ENCODE measurements at regions not wholly inside any gene's neighbourhood (a gene's known extent, or its start where the extent isn't known, plus 50 kb on each side); places are given as distances from the start of the nearest gene placed in this dataset.

GRCh38 chr2:5970347-5970746 lies 278.2 kb downstream of the SOX11 start:
- Histone ChIP-seq H3K27ac (ENCODE audit: low read length) (no peak overlapping the region), H3K9me3 (ENCODE audit: low read length) (no peaks in the 10 kb centered on the region), H2AFZ (ENCODE audit: low read depth, low read length) (no peak overlapping the region), H3K9ac (ENCODE audit: low read length) (no peak overlapping the region), H3K27me3 (ENCODE audit: insufficient read depth, low read depth, low read length) (no peaks in the 10 kb centered on the region), H4K20me1 (ENCODE audit: insufficient read depth) (no peaks in the 10 kb centered on the region), H3F3A (ENCODE audit: insufficient read depth, low read length, poor library complexity, severe bottlenecking) (no peaks in the 10 kb centered on the region), H3K79me2 (replicated peaks; ENCODE audit: insufficient read depth, low read length) (no peaks in the 10 kb centered on the region), H3K4me3 (ENCODE audit: low read length) (no peak overlapping the region), H3K36me3 (ENCODE audit: insufficient read depth, low read length) (no peaks in the 10 kb centered on the region), H3K4me2 (ENCODE audit: low read length) (no peak overlapping the region), H3K9me2 (ENCODE audit: insufficient read depth, low read length) (no peaks in the 10 kb centered on the region)
- no peak for TF ChIP-seq RAD21 (conservative IDR thresholded peaks at IDR 0.05)

- no peak overlapping the region for H3K4me2 ChIP-seq (ENCODE audit: low read length)
- H3K9ac ChIP-seq (ENCODE audit: low read length) = no peak overlapping the region
- TF ChIP-seq REST (IDR thresholded peaks at IDR 0.05; ENCODE audit: borderline replicate concordance) = no peak
- TF ChIP-seq EP300 (conservative IDR thresholded peaks at IDR 0.05; ENCODE audit: poor library complexity, severe bottlenecking) = no peak
- TF ChIP-seq POLR2AphosphoS5 (IDR thresholded peaks at IDR 0.05) = no peak
- TF ChIP-seq CTCF (IDR thresholded peaks at IDR 0.05; ENCODE audit: poor library complexity, severe bottlenecking) = no peak
- no peak for TF ChIP-seq RAD21 (conservative IDR thresholded peaks at IDR 0.05)
- no peak for TF ChIP-seq EZH2 (IDR thresholded peaks at IDR 0.05; ENCODE audit: borderline replicate concordance, insufficient read depth, low read length, poor library complexity, severe bottlenecking)
- TF ChIP-seq SMC3 (conservative IDR thresholded peaks at IDR 0.05; ENCODE audit: poor library complexity) = no peak
- no peaks in the 10 kb centered on the region for H3K36me3 ChIP-seq (ENCODE audit: insufficient read depth, low read length)
- no peaks in the 10 kb centered on the region for H4K20me1 ChIP-seq (ENCODE audit: insufficient read depth)
- H3K4me3 ChIP-seq (ENCODE audit: low read length) = no peak overlapping the region
- no peaks in the 10 kb centered on the region for H3K9me2 ChIP-seq (ENCODE audit: insufficient read depth, low read length)
- H2AFZ ChIP-seq (ENCODE audit: low read depth, low read length) = no peak overlapping the region
- H3F3A ChIP-seq (ENCODE audit: insufficient read depth, low read length, poor library complexity, severe bottlenecking) = no peaks in the 10 kb centered on the region
- no peaks in the 10 kb centered on the region for H3K79me2 ChIP-seq (replicated peaks; ENCODE audit: insufficient read depth, low read length)
- H3K27ac ChIP-seq (ENCODE audit: low read length) = no peak overlapping the region
- H3K27me3 ChIP-seq (ENCODE audit: insufficient read depth, low read depth, low read length) = no peaks in the 10 kb centered on the region
- no peaks in the 10 kb centered on the region for H3K9me3 ChIP-seq (ENCODE audit: low read length)
These were observed 282.3 kb downstream of the SOX11 start for GRCh38 chr2:5974477-5974876.

- Histone ChIP-seq H4K20me1 (ENCODE audit: insufficient read depth) (no peaks in the 10 kb centered on the region), H3K9me2 (ENCODE audit: insufficient read depth, low read length) (no peaks in the 10 kb centered on the region), H3K27me3 (ENCODE audit: insufficient read depth, low read depth, low read length) (no peaks in the 10 kb centered on the region), H3K79me2 (replicated peaks; ENCODE audit: insufficient read depth, low read length) (no peaks in the 10 kb centered on the region), H3K4me3 (ENCODE audit: low read length) (no peak overlapping the region), H3K4me2 (ENCODE audit: low read length) (no peak overlapping the region), H3K9me3 (ENCODE audit: low read length) (no peaks in the 10 kb centered on the region), H3K27ac (ENCODE audit: low read length) (no peak overlapping the region), H3K36me3 (ENCODE audit: insufficient read depth, low read length) (no peaks in the 10 kb centered on the region), H3K9ac (ENCODE audit: low read length) (no peak overlapping the region), H2AFZ (ENCODE audit: low read depth, low read length) (no peak overlapping the region), H3F3A (ENCODE audit: insufficient read depth, low read length, poor library complexity, severe bottlenecking) (no peaks in the 10 kb centered on the region)
- TF ChIP-seq EZH2 (IDR thresholded peaks at IDR 0.05; ENCODE audit: borderline replicate concordance, insufficient read depth, low read length, poor library complexity, severe bottlenecking) (no peak), CTCF (IDR thresholded peaks at IDR 0.05; ENCODE audit: poor library complexity, severe bottlenecking) (no peak), RAD21 (conservative IDR thresholded peaks at IDR 0.05) (no peak), TAF1 (IDR thresholded peaks at IDR 0.05; ENCODE audit: low read depth) (no peak), MXI1 (conservative IDR thresholded peaks at IDR 0.05; ENCODE audit: poor library complexity, severe bottlenecking) (no peak), POLR2AphosphoS5 (IDR thresholded peaks at IDR 0.05) (no peak), EP300 (conservative IDR thresholded peaks at IDR 0.05; ENCODE audit: poor library complexity, severe bottlenecking) (no peak), SMC3 (conservative IDR thresholded peaks at IDR 0.05; ENCODE audit: poor library complexity) (no peak), REST (IDR thresholded peaks at IDR 0.05; ENCODE audit: borderline replicate concordance) (no peak)
These were observed 283.2 kb downstream of the SOX11 start for GRCh38 chr2:5975401-5975800.

All from neural cell (in vitro differentiated cells).